NCI-H2029 treated with DMSO at 0.1 percent for 48 hours (cell line): ENCODE measurements at regions not wholly inside any gene's neighbourhood (a gene's known extent, or its start where the extent isn't known, plus 50 kb on each side); places are given as distances from the start of the nearest gene placed in this dataset.
"Not testable (repeated sequence)": the region's sequence is repeated elsewhere in the genome, so short reads cannot be mapped to it uniquely, and the experiment has no call there.

Experiments
- DNase-seq: peaks from one replicate; lab custom pipeline; 2025; lab: John Stamatoyannopoulos, UW

- no peak for DNase-seq
Measured at GRCh38 chrX:9349572-9350494, 115.0 kb upstream of the TBL1X start.

DNA sequence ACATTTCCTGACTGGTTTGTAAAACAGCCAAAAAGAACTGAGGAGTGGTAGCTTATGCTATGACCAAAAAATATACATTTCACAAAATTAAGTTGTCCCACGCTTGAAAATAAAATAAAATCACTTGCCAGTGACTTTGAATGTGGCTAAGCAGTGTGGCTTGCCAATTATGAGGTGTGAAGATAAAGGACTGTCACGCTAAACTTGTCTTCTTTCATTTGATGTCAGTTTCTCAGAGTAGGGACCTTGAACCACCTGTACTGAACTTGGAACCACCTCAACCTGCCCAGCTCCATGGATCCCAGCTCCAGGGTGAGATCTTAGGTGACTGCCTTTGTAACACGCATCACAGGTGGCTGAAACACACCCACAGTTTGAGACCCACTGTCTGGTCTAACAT, 113.7 kb upstream of the TBL1X start:
- no peak for DNase-seq

- no peak for DNase-seq
Measured at GRCh38 chrX:9352243-9352642, 112.6 kb upstream of the TBL1X start.

- no peak for DNase-seq
Measured at GRCh38 chrX:9352694-9353411, 112.0 kb upstream of the TBL1X start.

DNA sequence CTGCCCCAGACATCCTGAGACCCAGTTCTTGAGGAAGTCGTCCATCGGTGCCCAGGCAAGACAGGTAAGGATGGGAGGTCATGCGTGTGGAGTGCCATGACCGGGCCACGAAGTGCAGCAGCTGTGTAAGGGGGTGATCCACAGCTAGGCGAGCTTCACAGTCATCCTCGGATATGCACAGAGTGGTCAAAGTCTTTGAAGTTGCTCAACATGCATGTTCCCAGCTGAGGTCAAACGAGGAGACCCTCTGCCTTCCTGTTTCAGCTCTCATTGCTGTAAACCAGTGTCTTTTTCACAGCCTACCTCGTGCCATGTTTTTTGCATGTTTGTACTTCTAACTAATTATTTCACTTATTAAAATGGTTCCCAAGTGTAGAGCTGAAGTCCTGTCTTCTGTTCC, 109.9 kb upstream of the TBL1X start:
- no peak for DNase-seq

GRCh38 chrX:9355739-9356138, 109.1 kb upstream of the TBL1X start:
- DNase-seq = no peak

DNA sequence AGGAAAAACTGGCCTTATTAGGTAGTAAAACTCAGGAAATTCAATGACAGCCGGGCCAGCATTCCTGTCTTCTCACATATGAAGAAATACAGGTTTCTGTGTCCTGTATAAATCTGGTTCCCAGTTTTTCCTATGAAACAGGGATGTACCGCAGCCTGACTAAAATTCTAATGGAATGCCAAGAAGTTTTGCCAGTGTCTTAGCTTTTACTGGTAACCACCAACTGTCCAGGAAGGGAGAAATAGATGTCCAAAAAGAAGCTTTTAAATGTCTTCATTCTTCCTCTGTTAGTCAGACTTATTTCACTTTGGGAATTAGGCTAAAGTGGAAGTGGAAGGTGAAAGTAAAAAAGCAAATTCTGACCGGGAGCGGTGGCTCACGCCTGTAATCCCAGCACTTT, 108.0 kb upstream of the TBL1X start:
- no peak for DNase-seq

- no peak for DNase-seq
Measured at GRCh38 chrX:9357518-9358114, 107.2 kb upstream of the TBL1X start.

- DNase-seq = no peak
Measured at GRCh38 chrX:9362363-9362928, 102.4 kb upstream of the TBL1X start.

GRCh38 chrX:9367421-9367820, 97.4 kb upstream of the TBL1X start:
- no peak for DNase-seq

- no peak for DNase-seq
Measured at GRCh38 chrX:9368262-9368661, 96.6 kb upstream of the TBL1X start.

- DNase-seq = no peak
Measured at GRCh38 chrX:9369802-9370291, 95.0 kb upstream of the TBL1X start.

DNA sequence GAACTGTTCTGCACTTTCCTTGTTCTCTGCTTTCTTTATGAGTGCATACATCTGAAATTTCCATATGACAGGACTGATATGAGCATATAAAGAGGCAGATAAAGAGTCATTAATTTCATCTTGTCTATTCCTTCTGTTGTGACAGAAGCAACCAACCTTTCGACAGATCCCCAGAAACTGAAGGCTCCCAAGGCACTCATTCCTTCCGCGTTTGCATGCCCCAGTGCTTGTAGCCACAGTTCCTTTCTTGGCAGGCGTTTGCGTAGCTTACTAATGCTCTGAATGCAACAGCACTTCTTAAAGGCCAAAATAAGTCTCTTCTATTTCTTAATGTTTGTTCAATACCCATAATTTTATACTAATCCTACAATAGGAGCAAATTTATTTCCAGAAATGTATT, 94.0 kb upstream of the TBL1X start:
- DNase-seq = no peak

DNA sequence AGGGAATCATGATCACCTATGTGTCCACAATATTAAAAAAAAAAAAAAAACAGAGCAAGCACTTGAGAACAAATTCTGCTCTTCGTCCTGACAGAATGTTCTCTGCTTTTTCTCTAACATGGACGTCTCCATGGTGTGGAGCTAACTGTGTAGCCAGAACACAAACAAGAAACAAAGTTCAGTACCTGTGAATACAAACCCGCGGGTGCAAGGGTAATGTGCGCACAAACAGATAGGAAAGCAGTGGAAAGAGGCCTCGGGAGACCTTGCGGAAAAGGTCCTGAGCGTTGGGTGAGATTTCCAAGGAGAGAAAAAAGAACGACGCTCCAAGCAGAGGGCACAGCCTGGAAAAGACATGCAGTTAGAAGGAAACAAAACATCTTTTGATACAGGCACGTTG, 92.0 kb upstream of the TBL1X start:
- DNase-seq = no peak

DNA sequence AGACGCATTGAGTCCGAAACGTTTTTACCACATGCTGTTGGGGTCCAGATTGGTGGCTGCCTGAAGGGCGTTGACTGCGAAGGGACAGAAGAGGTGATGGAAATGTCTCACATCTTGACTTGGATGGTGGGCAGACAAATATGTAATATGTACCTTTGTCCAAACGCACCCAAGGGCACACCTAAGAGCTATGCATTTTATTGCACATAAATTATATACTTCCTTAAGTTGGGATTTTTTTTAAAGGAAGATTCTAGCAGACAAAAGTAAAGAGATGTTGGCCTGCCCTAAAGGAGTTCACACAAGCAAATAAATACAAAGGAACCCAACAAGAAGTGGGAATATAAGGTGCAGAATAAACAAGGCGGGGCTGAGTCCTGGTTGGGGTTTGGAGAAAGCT, 91.1 kb upstream of the TBL1X start:
- DNase-seq = no peak

GRCh38 chrX:9374555-9374954, 90.3 kb upstream of the TBL1X start:
- no peak for DNase-seq

GRCh38 chrX:9376111-9376510, 88.7 kb upstream of the TBL1X start:
- no peak for DNase-seq

DNA sequence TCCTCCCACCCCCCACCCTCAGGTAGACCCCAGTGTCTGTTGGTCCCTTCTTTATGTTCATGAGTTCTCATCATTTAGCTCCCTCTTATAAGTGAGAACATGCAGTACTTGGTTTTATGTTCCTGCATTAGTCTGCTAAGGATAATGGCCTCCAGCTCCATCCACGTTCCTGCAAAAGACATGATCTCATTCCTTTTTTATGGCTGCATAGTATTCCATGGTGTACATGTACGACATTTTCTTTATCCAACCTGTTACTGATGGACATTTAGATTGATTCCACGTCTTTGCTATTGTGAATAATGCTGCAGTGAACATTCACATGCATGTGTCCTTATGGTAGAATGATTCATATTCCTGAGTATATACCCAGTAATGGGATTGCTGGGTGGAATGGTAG, 87.6 kb upstream of the TBL1X start:
- DNase-seq = not testable (repeated sequence)

- no peak for DNase-seq
Measured at GRCh38 chrX:9378980-9379696, 85.7 kb upstream of the TBL1X start.

DNA sequence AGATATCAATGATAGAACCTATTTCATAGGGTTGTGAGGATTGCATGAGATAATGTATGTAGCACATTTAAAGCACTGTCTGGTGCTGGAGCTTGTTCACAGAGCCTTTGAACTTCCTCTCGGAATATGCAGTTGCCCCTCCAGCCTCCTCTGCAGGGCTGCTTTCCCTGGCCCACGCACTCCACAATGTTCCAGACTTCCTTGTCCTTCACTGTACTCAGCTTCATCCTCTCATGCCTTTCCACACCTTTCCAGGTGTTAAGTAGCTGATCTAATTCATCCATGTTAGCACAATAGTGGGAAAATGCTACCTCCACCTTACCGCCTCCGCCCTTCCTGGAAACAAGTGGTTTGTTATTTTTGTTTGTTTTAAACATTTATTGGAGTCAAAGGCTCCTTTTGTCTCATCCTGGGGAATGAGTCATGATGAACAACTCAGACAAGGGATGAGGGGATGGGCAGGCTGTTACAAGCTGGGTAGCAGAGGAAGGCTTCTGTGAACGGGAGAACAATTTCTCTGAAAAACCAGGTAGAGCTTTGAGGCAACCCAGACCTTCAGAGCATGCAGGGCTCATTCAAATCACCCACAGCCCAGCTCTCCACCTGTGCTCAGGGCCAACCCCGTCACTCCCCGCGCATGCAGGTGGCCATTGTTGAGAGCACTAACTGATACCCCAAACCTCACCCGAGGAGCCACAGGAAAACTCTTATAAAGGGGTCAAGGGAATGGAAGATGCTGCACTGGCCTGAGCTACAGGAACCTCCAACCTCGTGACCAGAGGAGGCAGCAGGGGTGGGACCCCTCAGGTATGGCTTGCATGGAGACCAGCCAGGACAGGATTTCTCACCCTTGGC, 84.9 kb upstream of the TBL1X start:
- no peak for DNase-seq

- no peak for DNase-seq
Measured at GRCh38 chrX:9383655-9384054, 81.2 kb upstream of the TBL1X start.
